Stimulated activated CD4-positive, alpha-beta T cell treated with anti-CD3 and anti-CD28 coated beads, TNF-alpha, amount 100 ng/mL, for 48 hours (primary cell): ENCODE measurements at regions not wholly inside any gene's neighbourhood (a gene's known extent, or its start where the extent isn't known, plus 50 kb on each side); places are given as distances from the start of the nearest gene placed in this dataset.
A peak's percentile ranks its signal among the peaks of the same experiment; 100 is the strongest.

Source experiments
- DNase-seq, 3 donors: peaks; one replicate each; pipeline ENCODE4 v3.0.0-alpha.2; 2020; ENCODE audit warnings: low read depth in 3 of 3

- DNase-seq = no peak
Observed at GRCh38 chr16:86380030-86380429, 130.3 kb upstream of the FOXF1 start.

- DNase-seq = no peak
Observed at GRCh38 chr16:86381491-86381890, 128.8 kb upstream of the FOXF1 start.

GRCh38 chr16:86382067-86382773 lies 128.1 kb upstream of the FOXF1 start:
- DNase-seq = no peak

GRCh38 chr16:86382774-86383407 lies 127.4 kb upstream of the FOXF1 start:
- DNase-seq = no peak

GRCh38 chr16:86383488-86384262 lies 126.7 kb upstream of the FOXF1 start:
- DNase-seq = no peak

DNA sequence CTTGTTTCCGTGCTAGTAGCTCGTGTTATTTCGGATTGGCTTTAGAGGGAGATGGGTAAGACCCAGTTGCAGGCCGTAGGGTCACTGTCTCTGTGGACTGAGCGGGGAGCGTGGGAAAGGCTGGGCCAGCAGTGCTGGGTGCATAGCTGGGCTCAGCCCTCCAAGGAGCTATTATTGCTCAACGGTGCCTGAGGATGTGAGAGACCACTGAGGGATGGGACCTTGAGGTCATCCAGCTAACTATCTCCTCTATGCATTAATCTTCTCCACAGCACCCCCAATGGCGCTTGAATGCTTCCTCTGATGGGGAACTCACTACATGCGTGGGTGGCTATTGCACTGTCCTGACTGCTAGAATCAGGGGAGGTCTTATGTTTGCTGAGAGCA lies 126.1 kb upstream of the FOXF1 start:
- no peak for DNase-seq

DNA sequence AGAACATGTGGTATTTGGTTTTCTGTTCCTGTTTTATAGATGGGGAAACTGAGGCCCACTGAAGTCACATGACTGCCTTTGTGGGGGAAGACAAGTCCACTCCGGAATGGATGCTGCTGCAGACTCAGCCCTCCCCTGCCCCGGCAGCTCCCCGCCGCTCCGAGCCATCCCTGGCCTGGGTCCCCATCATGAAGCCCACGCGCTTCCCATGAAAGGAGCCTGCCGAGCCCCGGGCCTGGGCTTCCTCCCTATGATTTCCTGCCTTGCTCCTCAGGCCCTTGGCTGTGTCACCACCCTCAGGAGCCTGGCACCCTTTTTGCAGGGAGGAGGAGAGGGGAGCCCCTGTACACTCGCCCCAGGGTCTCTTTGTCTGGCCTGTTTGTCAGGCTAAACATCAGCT lies 125.3 kb upstream of the FOXF1 start:
- no peak for DNase-seq

- peak in 1 of 3 donors; percentile 1 for DNase-seq
Observed at GRCh38 chr16:86387468-86388440, 122.6 kb upstream of the FOXF1 start.

DNA sequence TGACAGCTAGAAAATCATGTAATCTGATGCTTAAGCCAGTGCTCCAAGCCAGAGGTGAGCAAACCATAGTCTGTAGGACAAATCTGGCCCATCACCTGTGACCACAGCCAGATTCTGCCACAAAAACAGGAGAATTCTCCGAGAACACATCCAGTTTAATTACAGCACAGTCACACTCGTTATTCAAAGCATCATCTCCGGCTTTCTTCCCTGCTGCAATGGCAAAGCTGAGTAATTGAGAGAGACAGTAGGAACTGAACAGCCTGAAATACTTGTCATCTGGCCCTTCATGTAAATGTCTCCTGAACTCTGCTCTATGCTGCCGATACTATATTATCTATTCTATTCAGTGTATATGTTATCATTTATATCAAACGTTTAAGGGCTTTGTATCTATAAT lies 121.4 kb upstream of the FOXF1 start:
- no peak for DNase-seq

DNA sequence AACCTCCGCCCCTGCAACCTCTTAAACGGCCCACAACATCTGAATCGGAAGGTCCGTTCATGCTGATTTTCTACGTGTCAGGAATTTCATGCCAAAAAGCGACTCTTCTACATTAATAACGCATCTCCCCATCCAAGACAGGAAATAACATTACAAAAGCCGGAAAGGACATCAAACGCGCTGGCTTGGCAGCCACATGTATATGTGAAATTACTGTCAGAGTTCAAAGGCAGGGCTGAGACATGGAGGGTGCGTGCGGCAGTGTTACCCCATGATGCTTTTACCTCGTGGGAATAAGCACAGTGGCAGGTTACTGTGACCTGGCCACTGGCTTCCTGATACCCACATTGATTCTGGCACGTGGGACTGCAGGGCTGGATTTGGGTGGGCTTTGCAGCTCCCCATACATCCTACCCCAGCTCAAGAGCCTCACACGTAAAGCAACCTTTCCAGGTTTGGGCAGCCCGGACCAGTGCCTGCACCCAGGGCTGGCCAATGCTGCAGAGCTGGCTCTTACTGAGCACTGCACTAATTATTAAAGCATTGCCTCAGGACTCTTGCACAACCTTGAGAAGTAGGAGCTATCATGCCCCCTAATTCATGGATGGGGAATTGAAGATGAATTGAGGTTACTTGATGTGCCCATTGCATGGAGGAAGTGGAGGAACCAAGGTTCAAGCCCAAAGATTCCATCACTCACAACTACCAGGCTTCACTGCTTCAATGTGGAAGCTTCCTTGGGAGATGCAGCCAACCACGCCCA lies 120.6 kb upstream of the FOXF1 start:
- DNase-seq = no peak

DNA sequence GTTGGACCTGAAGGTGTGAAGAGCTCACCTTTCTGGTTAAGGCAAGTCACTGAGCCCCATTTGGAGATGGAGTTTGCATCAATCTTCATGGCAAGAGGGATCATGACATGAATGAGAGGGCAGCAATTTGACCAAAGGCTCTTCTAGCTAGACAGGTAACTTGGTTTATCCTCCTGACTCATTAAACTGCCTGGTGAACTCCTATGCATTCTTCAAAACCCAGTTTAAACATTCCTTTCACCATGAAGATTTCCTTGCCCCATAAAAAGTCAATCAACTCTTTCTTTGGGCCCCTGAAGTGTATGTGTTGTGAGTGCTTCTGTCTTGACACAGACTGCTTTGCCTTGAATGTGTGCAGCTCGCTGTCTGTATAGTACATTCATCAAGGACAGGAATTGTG lies 120.0 kb upstream of the FOXF1 start:
- DNase-seq = no peak

GRCh38 chr16:86391486-86391885 lies 118.8 kb upstream of the FOXF1 start:
- no peak for DNase-seq

- no peak for DNase-seq
Observed at GRCh38 chr16:86391984-86392383, 118.3 kb upstream of the FOXF1 start.

GRCh38 chr16:86392436-86393152 lies 117.7 kb upstream of the FOXF1 start:
- no peak for DNase-seq

DNA sequence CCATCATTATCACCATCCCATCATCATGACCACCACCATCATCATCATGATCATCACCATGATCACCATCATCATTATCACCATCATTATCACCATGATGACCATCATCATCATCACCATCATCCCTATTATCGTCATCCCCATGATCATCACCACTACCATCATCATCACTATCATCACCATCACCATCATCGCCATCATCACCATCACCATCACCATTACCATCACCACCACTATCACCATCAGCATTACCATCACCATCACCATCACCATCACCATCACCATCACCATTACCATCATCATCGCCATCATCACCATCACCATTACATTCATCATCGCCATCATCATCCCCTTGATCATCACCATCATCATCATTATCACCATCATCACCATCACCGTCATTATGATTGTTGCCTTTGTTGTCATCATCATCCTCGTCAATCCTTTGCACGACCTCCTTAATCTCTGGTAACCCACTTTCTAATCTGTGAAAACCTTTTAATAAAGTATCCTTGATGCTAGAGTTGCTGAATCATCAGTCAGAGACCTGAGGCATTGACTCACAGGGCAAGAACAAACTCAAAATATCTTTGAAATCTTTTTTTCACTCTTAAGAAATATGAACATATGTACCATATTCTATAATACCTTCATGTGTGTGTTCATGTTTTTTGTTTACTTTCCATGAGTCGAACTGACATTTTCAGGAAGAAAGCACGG lies 116.3 kb upstream of the FOXF1 start:
- no peak for DNase-seq

- no peak for DNase-seq
Observed at GRCh38 chr16:86395477-86395876, 114.8 kb upstream of the FOXF1 start.

DNA sequence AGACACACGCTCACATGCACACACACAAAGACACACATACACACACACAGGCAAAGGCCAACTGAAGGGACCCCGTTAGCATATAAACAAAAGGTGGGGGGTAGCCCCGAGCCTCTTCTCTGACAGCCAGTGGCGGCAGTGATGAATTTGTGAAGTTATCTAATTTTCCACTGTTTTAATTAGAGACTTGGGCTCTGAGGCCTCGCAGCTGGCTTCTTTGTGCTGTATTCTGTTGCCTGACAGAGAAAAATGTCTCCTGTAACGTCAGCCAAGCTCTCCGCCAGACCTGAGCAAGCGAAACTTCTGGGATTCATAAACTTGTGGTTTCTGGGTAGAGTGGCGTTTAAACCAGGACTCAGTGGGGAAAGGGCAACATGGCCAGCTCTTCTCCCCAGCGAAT lies 113.9 kb upstream of the FOXF1 start:
- no peak for DNase-seq

DNA sequence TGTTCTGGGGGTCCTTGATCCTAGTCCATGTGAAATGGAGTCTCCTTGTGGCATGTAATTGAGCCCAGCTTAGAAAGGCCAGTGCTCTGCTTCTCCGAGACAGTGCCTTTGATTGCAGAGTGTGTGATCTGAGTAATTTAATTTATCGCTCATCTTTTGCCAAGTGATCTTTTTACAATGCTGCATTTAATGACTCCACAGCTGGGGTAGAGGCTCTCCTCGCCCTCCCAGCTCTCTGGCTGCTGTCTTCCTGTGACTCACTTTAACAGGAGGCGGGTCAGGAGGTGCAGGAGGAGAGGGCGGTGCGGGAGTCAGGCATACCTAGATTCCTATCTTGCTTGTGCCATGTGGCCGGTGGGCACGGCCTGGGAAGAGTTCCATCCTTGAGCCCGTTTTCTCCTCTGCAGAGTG lies 113.4 kb upstream of the FOXF1 start:
- no peak for DNase-seq

GRCh38 chr16:86398201-86398600 lies 112.1 kb upstream of the FOXF1 start:
- DNase-seq = no peak

- no peak for DNase-seq
Observed at GRCh38 chr16:86398622-86399021, 111.7 kb upstream of the FOXF1 start.
